GM12878 (cell line): ENCODE measurements at regions not wholly inside any gene's neighbourhood (a gene's known extent, or its start where the extent isn't known, plus 50 kb on each side); places are given as distances from the start of the nearest gene placed in this dataset.

ENCODE experiments used
- BCL11A ChIP-seq: IDR thresholded peaks from 2 replicates; pipeline ENCODE4 v1.6.1; 2011; ENCODE audit warnings: low read depth, low read length
- BRCA1 ChIP-seq: IDR thresholded peaks from 2 replicates; pipeline ENCODE4 v1.6.1; 2011; ENCODE audit warnings: low read depth, low read length, improper control_type of control experiment
- CREB1 ChIP-seq: IDR thresholded peaks from 2 replicates; pipeline ENCODE4 v1.6.1; 2012; ENCODE audit warnings: low read depth, mild to moderate bottlenecking, inconsistent platforms
- EZH2 ChIP-seq: IDR thresholded peaks from 2 replicates; pipeline ENCODE4 v1.6.1; 2012; ENCODE audit warnings: low read depth, mild to moderate bottlenecking, control low read depth, inconsistent platforms, low read length, borderline replicate concordance; ENCODE audit not compliant: control insufficient read depth
- GATAD2B ChIP-seq: fragments of 450-650 bp; conservative IDR thresholded peaks from 2 replicates; pipeline ENCODE4 v1.6.1; 2017; ENCODE audit warnings: low read depth, mild to moderate bottlenecking, moderate library complexity
- IKZF1 ChIP-seq: fragments of 450-650 bp; conservative IDR thresholded peaks from 2 replicates; pipeline ENCODE4 v1.6.1; 2017; ENCODE audit warnings: antibody characterized with exemption, mild to moderate bottlenecking
- IRF4 ChIP-seq: IDR thresholded peaks from 2 replicates; pipeline ENCODE4 v1.6.1; 2011; ENCODE audit warnings: low read depth, low read length
- JUNB ChIP-seq: IDR thresholded peaks from 2 replicates; pipeline ENCODE4 v1.6.1; 2016; ENCODE audit warnings: antibody characterized with exemption, mild to moderate bottlenecking
- NFXL1 ChIP-seq: fragments of 450-650 bp; IDR thresholded peaks from 2 replicates; pipeline ENCODE4 v1.6.1; 2017; ENCODE audit warnings: antibody characterized with exemption, mild to moderate bottlenecking, borderline replicate concordance
- NFYB ChIP-seq: IDR thresholded peaks from 2 replicates; pipeline ENCODE4 v1.6.1; 2011; ENCODE audit warnings: low read depth, mild to moderate bottlenecking, low read length, improper control_type of control experiment, moderate library complexity; ENCODE audit not compliant: insufficient read depth
- NR2C1 ChIP-seq: fragments of 450-650 bp; IDR thresholded peaks from 2 replicates; pipeline ENCODE4 v1.6.1; 2017; ENCODE audit warnings: antibody characterized with exemption, mild to moderate bottlenecking, moderate library complexity
- SIX5 ChIP-seq: IDR thresholded peaks from 2 replicates; pipeline ENCODE4 v1.6.1; 2011; ENCODE audit warnings: mild to moderate bottlenecking, low read depth, low read length, moderate library complexity; ENCODE audit not compliant: severe bottlenecking
- TCF7 ChIP-seq: IDR thresholded peaks from 2 replicates; pipeline ENCODE4 v1.6.1; 2014; ENCODE audit warnings: antibody characterized with exemption, borderline replicate concordance
- TF ChIP-seq, protein P1 (sequence below): fragments of 450-650 bp; IDR thresholded peaks from 2 replicates; pipeline ENCODE4 v1.6.1; 2016; ENCODE audit warnings: mild to moderate bottlenecking
- TF ChIP-seq, protein P2 (sequence below): fragments of 450-650 bp; IDR thresholded peaks from 2 replicates; pipeline ENCODE4 v1.6.1; 2017; ENCODE audit warnings: mild to moderate bottlenecking, moderate library complexity
- TF ChIP-seq, protein P3 (sequence below): fragments of 450-650 bp; IDR thresholded peaks from 2 replicates; pipeline ENCODE4 v1.6.1; 2017; ENCODE audit warnings: antibody characterized with exemption, mild to moderate bottlenecking, moderate library complexity
- TF ChIP-seq, protein P4 (sequence below): fragments of 150-350 bp; IDR thresholded peaks from 2 replicates; pipeline ENCODE4 v1.6.1; 2014; ENCODE audit warnings: mild to moderate bottlenecking, low read depth, low read length
- TF ChIP-seq, protein P5 (sequence below): fragments of 450-650 bp; IDR thresholded peaks from 2 replicates; pipeline ENCODE4 v1.6.1; 2017; ENCODE audit warnings: mild to moderate bottlenecking

DNA sequence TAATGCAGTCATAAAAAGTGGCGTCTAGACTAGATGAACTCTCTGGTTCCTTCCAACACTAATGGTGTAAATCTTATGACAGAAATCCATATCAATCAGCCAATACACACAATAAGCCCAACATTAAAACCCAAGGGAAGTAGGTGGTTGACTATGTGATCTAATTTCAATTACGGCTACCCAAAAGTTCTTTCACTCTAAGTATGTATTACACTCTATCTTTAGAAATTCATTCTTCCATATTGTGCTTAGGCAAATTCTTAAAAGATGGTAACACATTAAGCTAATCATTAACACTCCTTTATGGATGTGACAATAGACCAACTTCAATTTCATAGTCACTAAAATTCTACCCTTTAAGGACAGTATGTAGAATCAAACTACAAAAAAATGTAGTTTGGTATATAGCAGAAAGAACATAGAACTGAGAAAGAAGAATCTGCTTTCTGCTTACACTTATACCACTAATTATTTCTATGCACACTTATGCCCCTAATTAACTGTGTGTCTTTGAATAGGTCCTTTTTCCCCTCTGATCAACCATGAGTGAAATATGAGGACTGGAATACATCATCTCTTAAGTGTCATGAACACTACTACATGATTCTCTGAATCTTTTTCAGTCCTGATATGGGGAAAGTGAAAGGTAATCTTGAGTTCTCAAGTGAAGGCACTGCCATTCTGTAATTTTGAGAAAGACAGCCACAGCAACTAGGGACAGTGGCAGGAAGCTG is 557.6 kb downstream of the IGSF11 start (continued):
- TF ChIP-seq BRCA1, result no peak
- TF ChIP-seq EZH2, result no peak
- TF ChIP-seq, protein P1, sequence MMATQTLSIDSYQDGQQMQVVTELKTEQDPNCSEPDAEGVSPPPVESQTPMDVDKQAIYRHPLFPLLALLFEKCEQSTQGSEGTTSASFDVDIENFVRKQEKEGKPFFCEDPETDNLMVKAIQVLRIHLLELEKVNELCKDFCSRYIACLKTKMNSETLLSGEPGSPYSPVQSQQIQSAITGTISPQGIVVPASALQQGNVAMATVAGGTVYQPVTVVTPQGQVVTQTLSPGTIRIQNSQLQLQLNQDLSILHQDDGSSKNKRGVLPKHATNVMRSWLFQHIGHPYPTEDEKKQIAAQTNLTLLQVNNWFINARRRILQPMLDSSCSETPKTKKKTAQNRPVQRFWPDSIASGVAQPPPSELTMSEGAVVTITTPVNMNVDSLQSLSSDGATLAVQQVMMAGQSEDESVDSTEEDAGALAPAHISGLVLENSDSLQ, result 0 out of 2 replicates have a peak, but pooled peaks have one; percentile 18
- no peak for TF ChIP-seq BCL11A
- TF ChIP-seq, protein P2, sequence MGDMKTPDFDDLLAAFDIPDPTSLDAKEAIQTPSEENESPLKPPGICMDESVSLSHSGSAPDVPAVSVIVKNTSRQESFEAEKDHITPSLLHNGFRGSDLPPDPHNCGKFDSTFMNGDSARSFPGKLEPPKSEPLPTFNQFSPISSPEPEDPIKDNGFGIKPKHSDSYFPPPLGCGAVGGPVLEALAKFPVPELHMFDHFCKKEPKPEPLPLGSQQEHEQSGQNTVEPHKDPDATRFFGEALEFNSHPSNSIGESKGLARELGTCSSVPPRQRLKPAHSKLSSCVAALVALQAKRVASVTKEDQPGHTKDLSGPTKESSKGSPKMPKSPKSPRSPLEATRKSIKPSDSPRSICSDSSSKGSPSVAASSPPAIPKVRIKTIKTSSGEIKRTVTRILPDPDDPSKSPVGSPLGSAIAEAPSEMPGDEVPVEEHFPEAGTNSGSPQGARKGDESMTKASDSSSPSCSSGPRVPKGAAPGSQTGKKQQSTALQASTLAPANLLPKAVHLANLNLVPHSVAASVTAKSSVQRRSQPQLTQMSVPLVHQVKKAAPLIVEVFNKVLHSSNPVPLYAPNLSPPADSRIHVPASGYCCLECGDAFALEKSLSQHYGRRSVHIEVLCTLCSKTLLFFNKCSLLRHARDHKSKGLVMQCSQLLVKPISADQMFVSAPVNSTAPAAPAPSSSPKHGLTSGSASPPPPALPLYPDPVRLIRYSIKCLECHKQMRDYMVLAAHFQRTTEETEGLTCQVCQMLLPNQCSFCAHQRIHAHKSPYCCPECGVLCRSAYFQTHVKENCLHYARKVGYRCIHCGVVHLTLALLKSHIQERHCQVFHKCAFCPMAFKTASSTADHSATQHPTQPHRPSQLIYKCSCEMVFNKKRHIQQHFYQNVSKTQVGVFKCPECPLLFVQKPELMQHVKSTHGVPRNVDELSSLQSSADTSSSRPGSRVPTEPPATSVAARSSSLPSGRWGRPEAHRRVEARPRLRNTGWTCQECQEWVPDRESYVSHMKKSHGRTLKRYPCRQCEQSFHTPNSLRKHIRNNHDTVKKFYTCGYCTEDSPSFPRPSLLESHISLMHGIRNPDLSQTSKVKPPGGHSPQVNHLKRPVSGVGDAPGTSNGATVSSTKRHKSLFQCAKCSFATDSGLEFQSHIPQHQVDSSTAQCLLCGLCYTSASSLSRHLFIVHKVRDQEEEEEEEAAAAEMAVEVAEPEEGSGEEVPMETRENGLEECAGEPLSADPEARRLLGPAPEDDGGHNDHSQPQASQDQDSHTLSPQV, result 0 out of 2 replicates have a peak, but pooled peaks have one; percentile 38
- no peak for TF ChIP-seq CREB1
- TF ChIP-seq IRF4, result no peak
- peak; percentile 32; the same call in 1 of the 2 replicates for TF ChIP-seq IKZF1
- TF ChIP-seq, protein P3, sequence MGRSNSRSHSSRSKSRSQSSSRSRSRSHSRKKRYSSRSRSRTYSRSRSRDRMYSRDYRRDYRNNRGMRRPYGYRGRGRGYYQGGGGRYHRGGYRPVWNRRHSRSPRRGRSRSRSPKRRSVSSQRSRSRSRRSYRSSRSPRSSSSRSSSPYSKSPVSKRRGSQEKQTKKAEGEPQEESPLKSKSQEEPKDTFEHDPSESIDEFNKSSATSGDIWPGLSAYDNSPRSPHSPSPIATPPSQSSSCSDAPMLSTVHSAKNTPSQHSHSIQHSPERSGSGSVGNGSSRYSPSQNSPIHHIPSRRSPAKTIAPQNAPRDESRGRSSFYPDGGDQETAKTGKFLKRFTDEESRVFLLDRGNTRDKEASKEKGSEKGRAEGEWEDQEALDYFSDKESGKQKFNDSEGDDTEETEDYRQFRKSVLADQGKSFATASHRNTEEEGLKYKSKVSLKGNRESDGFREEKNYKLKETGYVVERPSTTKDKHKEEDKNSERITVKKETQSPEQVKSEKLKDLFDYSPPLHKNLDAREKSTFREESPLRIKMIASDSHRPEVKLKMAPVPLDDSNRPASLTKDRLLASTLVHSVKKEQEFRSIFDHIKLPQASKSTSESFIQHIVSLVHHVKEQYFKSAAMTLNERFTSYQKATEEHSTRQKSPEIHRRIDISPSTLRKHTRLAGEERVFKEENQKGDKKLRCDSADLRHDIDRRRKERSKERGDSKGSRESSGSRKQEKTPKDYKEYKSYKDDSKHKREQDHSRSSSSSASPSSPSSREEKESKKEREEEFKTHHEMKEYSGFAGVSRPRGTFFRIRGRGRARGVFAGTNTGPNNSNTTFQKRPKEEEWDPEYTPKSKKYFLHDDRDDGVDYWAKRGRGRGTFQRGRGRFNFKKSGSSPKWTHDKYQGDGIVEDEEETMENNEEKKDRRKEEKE, result no peak
- TF ChIP-seq NR2C1, result no peak
- no peak for TF ChIP-seq SIX5
- TF ChIP-seq TCF7, result no peak
- TF ChIP-seq, protein P4, sequence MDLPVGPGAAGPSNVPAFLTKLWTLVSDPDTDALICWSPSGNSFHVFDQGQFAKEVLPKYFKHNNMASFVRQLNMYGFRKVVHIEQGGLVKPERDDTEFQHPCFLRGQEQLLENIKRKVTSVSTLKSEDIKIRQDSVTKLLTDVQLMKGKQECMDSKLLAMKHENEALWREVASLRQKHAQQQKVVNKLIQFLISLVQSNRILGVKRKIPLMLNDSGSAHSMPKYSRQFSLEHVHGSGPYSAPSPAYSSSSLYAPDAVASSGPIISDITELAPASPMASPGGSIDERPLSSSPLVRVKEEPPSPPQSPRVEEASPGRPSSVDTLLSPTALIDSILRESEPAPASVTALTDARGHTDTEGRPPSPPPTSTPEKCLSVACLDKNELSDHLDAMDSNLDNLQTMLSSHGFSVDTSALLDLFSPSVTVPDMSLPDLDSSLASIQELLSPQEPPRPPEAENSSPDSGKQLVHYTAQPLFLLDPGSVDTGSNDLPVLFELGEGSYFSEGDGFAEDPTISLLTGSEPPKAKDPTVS, result no peak
- no peak for TF ChIP-seq NFXL1
- TF ChIP-seq, protein P5, sequence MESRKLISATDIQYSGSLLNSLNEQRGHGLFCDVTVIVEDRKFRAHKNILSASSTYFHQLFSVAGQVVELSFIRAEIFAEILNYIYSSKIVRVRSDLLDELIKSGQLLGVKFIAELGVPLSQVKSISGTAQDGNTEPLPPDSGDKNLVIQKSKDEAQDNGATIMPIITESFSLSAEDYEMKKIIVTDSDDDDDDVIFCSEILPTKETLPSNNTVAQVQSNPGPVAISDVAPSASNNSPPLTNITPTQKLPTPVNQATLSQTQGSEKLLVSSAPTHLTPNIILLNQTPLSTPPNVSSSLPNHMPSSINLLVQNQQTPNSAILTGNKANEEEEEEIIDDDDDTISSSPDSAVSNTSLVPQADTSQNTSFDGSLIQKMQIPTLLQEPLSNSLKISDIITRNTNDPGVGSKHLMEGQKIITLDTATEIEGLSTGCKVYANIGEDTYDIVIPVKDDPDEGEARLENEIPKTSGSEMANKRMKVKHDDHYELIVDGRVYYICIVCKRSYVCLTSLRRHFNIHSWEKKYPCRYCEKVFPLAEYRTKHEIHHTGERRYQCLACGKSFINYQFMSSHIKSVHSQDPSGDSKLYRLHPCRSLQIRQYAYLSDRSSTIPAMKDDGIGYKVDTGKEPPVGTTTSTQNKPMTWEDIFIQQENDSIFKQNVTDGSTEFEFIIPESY, result no peak
- no peak for TF ChIP-seq NFYB
- no peak for TF ChIP-seq JUNB
- no peak for TF ChIP-seq GATAD2B
